Mesodermal cell (in vitro differentiated cells): ENCODE measurements at regions not wholly inside any gene's neighbourhood (a gene's known extent, or its start where the extent isn't known, plus 50 kb on each side); places are given as distances from the start of the nearest gene placed in this dataset.

Experiments used
- H3K27ac ChIP-seq: 2 replicates; pipeline ENCODE4 v1.7.0; 2013; ENCODE audit warnings: mild to moderate bottlenecking, low read depth, low read length, moderate library complexity; ENCODE audit not compliant: severe bottlenecking
- H3K36me3 ChIP-seq: 2 replicates; pipeline ENCODE4 v1.7.1; 2013; ENCODE audit warnings: mild to moderate bottlenecking, low read length, moderate library complexity; ENCODE audit not compliant: control insufficient read depth, insufficient read depth
- H3K4me1 ChIP-seq: one replicate; pipeline ENCODE4 v1.7.1; 2013; ENCODE audit warnings: mild to moderate bottlenecking, low read length; ENCODE audit not compliant: insufficient read depth, control insufficient read depth, poor library complexity, severe bottlenecking
- H3K4me3 ChIP-seq: 2 replicates; pipeline ENCODE4 v1.7.0; 2013; ENCODE audit warnings: low read length, control low read depth, mild to moderate bottlenecking; ENCODE audit not compliant: insufficient read depth, poor library complexity, severe bottlenecking; ENCODE audit errors: extremely low read depth
- H3K9me3 ChIP-seq: 2 replicates; pipeline ENCODE4 v1.7.1; 2013; ENCODE audit warnings: mild to moderate bottlenecking, low read length, moderate library complexity; ENCODE audit not compliant: control insufficient read depth
- WGBS, 2 experiments: methylation state at CpG; one replicate each; pipeline ENCODE4 v1.1.5; 2013; ENCODE audit warnings: missing lambda C conversion rate in 2 of 2; ENCODE audit not compliant: insufficient coverage in 2 of 2; 5-methylcytosine and 5-hydroxymethylcytosine counted together

DNA sequence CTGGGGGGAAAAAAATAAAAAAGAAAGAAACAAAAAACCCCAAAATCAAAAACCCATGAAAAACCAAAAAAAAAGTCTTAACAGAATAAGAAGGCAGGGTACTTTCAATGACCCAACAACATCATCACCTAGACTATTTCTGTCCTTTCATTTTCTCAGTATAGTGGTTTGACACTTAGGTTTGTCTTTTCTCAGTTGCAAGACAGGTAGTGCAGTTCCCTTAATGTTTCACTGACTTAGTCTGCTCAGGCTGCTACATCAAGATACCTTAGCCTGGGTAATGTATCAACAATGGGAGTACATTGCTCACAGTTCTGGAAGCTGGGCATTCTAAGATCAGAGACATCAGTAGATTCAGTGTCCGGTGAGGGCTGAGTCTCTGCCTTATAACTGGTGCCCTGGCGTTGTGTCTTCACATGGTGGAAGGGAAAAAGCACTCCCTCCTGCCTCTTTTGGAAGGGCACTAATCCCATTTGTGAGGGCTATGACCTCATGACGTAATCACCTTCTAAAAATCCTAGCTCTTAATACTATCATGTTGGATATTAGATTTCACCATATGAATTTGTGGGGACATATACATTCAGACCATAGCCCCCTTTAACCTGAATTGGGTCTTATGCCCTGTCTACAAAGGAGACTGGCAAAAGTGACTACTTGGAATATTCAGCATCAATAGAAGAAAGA, 362.3 kb upstream of the RBFOX1 start:
- H3K36me3 ChIP-seq = no peaks in the 10 kb centered on the region
- no peak overlapping the region for H3K27ac ChIP-seq
- H3K4me1 ChIP-seq = no peaks in the 10 kb centered on the region
- 96 to 100% methylated on average over 1 to 2 of the region's 3 CpGs for WGBS, 2 experiments
- no peaks in the 10 kb centered on the region for H3K9me3 ChIP-seq
- no peak overlapping the region for H3K4me3 ChIP-seq

DNA sequence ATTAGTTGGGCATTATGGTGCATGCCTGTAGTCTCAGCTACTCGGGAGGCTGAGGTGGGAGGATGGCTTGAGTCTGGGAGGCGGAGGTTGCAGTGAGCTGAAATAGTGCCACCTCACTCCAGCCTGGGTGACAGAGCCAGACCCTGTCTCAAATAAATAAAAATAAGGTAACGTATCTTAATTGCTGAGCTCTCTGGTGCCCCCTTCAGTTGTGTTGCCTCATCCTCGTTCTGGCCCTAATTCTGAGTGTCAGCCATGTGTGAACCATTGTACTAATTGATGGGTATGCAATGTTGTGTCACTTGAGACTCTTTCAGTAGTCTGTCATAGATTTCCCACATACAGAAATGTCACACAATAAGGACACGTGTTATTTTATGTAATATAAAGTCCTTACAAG, 363.1 kb upstream of the RBFOX1 start:
- no peaks in the 10 kb centered on the region for H3K9me3 ChIP-seq
- H3K36me3 ChIP-seq = no peaks in the 10 kb centered on the region
- H3K4me1 ChIP-seq = no peaks in the 10 kb centered on the region
- WGBS, 2 experiments = 94 to 100% methylated on average over 3 of the region's 5 CpGs
- no peak overlapping the region for H3K4me3 ChIP-seq
- H3K27ac ChIP-seq = no peak overlapping the region

DNA sequence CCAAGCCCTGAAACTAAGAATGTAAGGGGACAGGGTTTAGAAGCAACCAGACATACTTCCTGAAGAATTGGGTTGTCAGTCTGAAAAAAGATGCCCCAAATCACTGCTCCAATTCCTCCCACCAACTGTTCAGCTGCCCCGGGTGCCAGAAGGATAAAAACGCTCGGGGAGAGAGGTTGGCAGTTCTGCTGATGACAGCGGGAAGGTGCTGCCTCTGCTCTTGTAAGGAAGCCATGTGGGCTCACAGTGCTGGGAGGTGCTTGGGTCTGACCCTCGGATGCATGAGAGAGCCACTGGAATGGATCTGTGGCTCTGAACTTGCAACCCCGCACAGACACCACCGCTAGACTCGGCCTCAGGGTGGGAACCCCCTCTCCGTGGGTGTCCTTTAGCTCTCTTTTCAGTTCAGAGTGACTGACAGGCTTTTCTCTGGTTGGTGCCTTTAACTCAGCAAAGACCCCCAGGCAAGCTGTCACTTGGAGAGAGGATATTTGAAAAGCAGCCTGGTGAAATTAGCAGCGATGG, 364.8 kb upstream of the RBFOX1 start:
- Histone ChIP-seq H3K27ac (no peak overlapping the region), H3K9me3 (no peaks in the 10 kb centered on the region), H3K36me3 (no peaks in the 10 kb centered on the region), H3K4me1 (no peaks in the 10 kb centered on the region), H3K4me3 (no peak overlapping the region)
- 43 to 66% methylated on average over 6 to 9 of the region's 10 CpGs for WGBS, 2 experiments

DNA sequence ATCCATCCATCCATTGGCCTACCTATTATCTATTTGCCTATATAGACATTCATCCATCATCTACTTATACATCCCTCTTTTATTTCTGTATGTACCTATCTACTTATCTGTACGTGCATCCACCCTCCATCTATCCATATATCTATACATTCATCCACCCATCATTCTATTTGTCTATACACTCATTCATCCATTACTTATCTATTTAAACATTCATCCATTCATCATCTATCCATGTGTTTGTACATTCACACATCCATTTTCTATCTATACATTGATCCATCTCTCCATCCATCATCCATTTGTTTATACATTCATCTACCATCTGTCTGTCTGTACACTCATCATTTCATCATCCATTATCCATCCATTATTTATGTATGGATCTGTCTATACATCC, 365.7 kb upstream of the RBFOX1 start:
- no peaks in the 10 kb centered on the region for H3K9me3 ChIP-seq
- no peaks in the 10 kb centered on the region for H3K4me1 ChIP-seq
- no peaks in the 10 kb centered on the region for H3K36me3 ChIP-seq
- H3K27ac ChIP-seq = no peak overlapping the region
- H3K4me3 ChIP-seq = no peak overlapping the region
- 91 to 92% methylated on average over 1 of the region's 1 CpG for WGBS, 2 experiments

DNA sequence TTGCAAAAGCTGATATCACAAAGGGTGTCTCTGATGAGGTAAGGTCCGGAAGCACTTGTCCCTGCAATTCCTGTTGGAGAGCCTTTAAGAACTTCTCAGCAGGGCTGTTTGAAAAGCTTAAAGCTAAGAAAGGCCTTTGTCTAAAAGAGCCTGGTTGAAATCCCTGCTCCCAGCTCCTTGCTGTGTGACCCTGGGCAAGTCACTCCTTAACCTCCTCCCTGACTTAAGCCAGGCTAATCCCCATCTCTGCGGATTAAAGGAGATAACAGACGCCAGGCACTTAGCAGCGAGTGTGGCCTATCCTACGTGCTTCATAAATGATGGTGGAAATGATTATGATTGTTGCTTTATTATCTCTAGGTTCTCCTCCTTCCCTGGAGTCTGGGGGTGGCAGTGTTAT, 368.0 kb upstream of the RBFOX1 start:
- WGBS, 2 experiments = 57 to 70% methylated on average over 2 to 5 of the region's 5 CpGs
- Histone ChIP-seq H3K9me3 (no peaks in the 10 kb centered on the region), H3K4me3 (no peak overlapping the region), H3K27ac (no peak overlapping the region), H3K36me3 (no peaks in the 10 kb centered on the region), H3K4me1 (no peaks in the 10 kb centered on the region)

DNA sequence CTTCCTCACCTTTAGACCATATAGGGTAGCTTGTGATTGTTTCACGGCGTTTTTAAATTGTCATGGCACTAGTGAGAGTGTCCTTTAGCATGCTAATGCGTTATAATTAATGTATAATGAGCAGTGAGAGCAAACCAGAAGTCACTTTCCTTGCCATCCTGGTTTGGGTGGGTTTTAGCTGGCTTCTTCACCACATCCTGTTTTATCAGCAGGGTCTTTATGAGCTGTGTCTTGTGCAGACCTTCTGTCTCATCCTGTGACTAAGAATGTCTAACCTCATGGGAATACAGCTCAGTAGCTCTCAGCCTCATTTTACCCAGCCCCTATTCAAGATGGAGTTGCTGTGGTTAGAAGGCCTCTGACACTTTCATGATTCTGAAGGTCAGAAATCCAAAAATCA, 370.9 kb upstream of the RBFOX1 start:
- 40 to 80% methylated on average over 1 of the region's 3 CpGs for WGBS, 2 experiments
- Histone ChIP-seq H3K27ac (no peak overlapping the region), H3K4me1 (no peaks in the 10 kb centered on the region), H3K9me3 (no peaks in the 10 kb centered on the region), H3K4me3 (no peak overlapping the region), H3K36me3 (no peaks in the 10 kb centered on the region)

DNA sequence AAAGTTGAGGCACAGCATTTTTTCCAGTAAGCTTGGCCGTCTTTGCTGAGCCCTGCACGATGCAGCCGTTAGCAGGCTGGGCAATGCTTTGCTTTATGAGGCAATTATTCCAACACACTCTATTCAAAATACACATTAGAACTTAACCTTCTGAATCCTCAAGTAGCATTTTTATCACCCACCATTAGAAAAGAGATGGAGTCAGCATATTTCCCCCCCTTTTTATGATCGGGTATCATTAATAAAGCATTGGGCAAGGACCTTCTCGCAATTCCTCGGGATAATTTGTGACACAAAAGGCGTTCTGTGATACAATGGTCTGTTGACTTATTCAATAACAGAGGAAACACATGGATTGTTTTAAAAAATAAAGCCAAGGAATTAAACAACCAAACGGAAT, 374.5 kb upstream of the RBFOX1 start:
- WGBS, 2 experiments = 90 to 93% methylated on average over 3 to 8 of the region's 8 CpGs

DNA sequence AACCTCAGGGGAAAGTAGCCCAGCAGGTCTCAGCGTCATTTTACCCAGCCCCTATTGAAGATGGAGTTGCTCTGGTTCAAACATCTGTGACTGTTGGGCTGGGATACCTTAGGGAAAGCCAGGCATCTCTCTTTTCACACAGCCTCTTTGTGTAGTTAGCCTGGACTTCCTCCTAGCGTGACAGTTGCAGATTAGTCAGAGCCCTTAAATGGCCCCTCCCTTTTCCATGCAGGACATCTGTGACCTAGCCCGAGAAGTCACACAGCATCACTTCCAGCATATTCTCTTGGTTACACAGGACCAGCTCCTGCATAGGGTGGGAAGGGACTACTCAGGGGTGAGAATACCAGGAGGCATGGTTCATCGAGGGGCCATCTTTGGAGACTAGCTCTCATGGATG, 375.0 kb upstream of the RBFOX1 start:
- 58 to 79% methylated on average over 3 of the region's 4 CpGs for WGBS, 2 experiments
- no peaks in the 10 kb centered on the region for H3K9me3 ChIP-seq
- H3K36me3 ChIP-seq = no peaks in the 10 kb centered on the region
- no peak overlapping the region for H3K27ac ChIP-seq
- H3K4me3 ChIP-seq = no peak overlapping the region
- H3K4me1 ChIP-seq = no peaks in the 10 kb centered on the region

More for the DNA sequence above, 374.5 kb upstream of the RBFOX1 start:
- no peaks in the 10 kb centered on the region for H3K4me1 ChIP-seq
- H3K4me3 ChIP-seq = no peak overlapping the region
- H3K36me3 ChIP-seq = no peaks in the 10 kb centered on the region
- H3K9me3 ChIP-seq = no peaks in the 10 kb centered on the region
- no peak overlapping the region for H3K27ac ChIP-seq

DNA sequence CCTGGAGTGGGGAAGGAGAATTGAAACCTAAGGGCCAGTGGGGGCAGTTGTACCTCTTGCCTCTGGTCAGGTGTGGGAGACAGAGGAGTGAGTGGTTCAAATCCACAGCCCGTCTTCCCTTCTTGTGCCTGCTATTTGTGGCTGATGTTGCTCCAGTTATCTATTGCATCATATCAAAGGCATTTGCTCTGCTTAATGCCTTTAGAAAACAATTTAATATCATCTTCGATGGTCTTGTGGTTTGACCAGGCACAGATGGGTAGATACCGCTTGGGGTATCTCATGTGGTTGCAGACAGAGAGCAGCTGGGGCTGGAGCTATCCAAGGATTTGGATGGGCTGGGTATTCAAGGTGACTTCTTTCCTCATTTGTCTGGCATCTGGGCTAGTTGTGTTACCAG, 376.1 kb upstream of the RBFOX1 start:
- Histone ChIP-seq H3K4me3 (no peak overlapping the region), H3K9me3 (no peaks in the 10 kb centered on the region), H3K27ac (no peak overlapping the region), H3K4me1 (no peaks in the 10 kb centered on the region), H3K36me3 (no peaks in the 10 kb centered on the region)
- WGBS, 2 experiments = 100% methylated on average over 1 to 3 of the region's 3 CpGs

DNA sequence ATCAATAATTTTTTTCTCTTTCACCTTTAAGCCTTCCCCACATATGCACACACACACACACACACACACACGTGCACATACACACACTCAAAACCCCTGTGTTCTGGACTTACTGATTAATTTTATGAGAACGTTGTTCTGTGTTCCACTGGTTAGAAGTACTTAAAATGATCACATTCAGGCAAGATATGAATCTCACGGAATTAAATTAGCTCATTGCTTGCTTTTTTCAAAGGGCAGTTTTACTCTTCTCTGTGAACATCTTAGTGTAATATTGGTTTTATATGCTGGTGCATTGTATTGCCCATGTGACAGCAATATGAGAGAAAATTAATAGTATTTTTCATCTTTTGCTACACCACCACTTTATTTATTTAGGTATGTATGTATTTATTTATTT, 377.3 kb upstream of the RBFOX1 start:
- WGBS, 2 experiments = 71% methylated on average over 2 of the region's 3 CpGs; no CpG with 5 or more reads in 1 of the 2 experiments
- no peaks in the 10 kb centered on the region for H3K36me3 ChIP-seq

DNA sequence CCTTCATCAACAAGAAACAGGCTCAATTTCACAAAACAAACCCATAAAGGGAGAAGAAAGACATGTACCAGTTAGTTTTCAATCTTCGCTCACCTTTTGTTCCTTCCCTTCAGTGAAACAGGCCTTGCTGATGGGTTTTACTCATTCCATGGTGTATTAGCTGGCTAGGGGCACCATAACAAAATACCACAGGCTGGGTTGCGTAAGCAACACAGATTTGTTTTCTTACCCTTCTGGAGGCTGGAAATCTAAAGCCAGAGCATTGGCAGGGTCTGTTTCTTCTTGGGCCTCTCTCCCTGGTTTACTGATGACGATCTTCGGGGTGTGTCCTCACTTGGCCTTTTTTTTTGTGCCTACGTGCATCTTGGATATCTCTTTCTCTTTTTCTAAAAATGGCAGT, 383.4 kb upstream of the RBFOX1 start:
- Histone ChIP-seq H3K9me3 (no peaks in the 10 kb centered on the region), H3K4me1 (peaks cover 5% of the 10 kb centered on the region), H3K36me3 (no peaks in the 10 kb centered on the region), H3K4me3 (no peak overlapping the region), H3K27ac (peak overlapping the region; percentile 6)
- WGBS, 2 experiments = 79 to 97% methylated on average over 3 to 4 of the region's 5 CpGs

More for the DNA sequence above, 377.3 kb upstream of the RBFOX1 start:
- H3K4me3 ChIP-seq = no peak overlapping the region
- no peak overlapping the region for H3K27ac ChIP-seq
- no peaks in the 10 kb centered on the region for H3K4me1 ChIP-seq
- no peaks in the 10 kb centered on the region for H3K9me3 ChIP-seq
